Dendritic cell treated with granulocyte-macrophage colony-stimulating factor and Interleukin-4, amounts not matched to agents 40 ng/mL and 50 ng/mL, for 4 days (primary cell): ENCODE measurements at regions not wholly inside any gene's neighbourhood (a gene's known extent, or its start where the extent isn't known, plus 50 kb on each side); places are given as distances from the start of the nearest gene placed in this dataset.

Experiments used
- H3K27ac Mint-ChIP-seq: one replicate; pipeline ENCODE4 v1.8.0; 2022; ENCODE audit warnings: mild to moderate bottlenecking, mixed read lengths
- H3K27me3 Mint-ChIP-seq: one replicate; pipeline ENCODE4 v1.8.0; 2022; ENCODE audit warnings: mild to moderate bottlenecking, mixed read lengths
- H3K36me3 Mint-ChIP-seq: one replicate; pipeline ENCODE4 v1.8.0; 2022; ENCODE audit warnings: low read depth, mixed read lengths
- H3K4me1 Mint-ChIP-seq: one replicate; pipeline ENCODE4 v1.8.0; 2022; ENCODE audit warnings: low read depth, mixed read lengths
- H3K4me3 Mint-ChIP-seq: one replicate; pipeline ENCODE4 v1.8.0; 2022; ENCODE audit warnings: mild to moderate bottlenecking, moderate library complexity, mixed read lengths
- H3K9me3 Mint-ChIP-seq: one replicate; pipeline ENCODE4 v1.8.0; 2022; ENCODE audit warnings: mixed read lengths
- intact Hi-C: fragments of 100-400 bp; cut with micrococcal nuclease; formaldehyde crosslinking; loops from one replicate; pipeline ENCODE4 v1.15.0; 2022

GRCh38 chr6:74657931-74658330 lies 547.9 kb downstream of the COL12A1 start:
- no peaks in the 10 kb centered on the region for H3K27me3 Mint-ChIP-seq
- H3K4me1 Mint-ChIP-seq: no peaks in the 10 kb centered on the region
- no peak overlapping the region for H3K4me3 Mint-ChIP-seq
- no peaks in the 10 kb centered on the region for H3K36me3 Mint-ChIP-seq
- intact Hi-C loops: no loop called here
- no peak overlapping the region for H3K27ac Mint-ChIP-seq
- H3K9me3 Mint-ChIP-seq: peaks cover 13% of the 10 kb centered on the region

- H3K27ac Mint-ChIP-seq: no peak overlapping the region
- H3K27me3 Mint-ChIP-seq: no peaks in the 10 kb centered on the region
- no peaks in the 10 kb centered on the region for H3K4me1 Mint-ChIP-seq
- no peaks in the 10 kb centered on the region for H3K36me3 Mint-ChIP-seq
- intact Hi-C loops: no loop called here
- H3K4me3 Mint-ChIP-seq: no peak overlapping the region
- peaks cover 13% of the 10 kb centered on the region for H3K9me3 Mint-ChIP-seq
These were observed 548.8 kb downstream of the COL12A1 start for GRCh38 chr6:74657011-74657410.

GRCh38 chr6:74656453-74656852 lies 549.4 kb downstream of the COL12A1 start:
- H3K4me3 Mint-ChIP-seq: no peak overlapping the region
- H3K27me3 Mint-ChIP-seq: no peaks in the 10 kb centered on the region
- H3K27ac Mint-ChIP-seq: no peak overlapping the region
- intact Hi-C loops: no loop called here
- H3K36me3 Mint-ChIP-seq: no peaks in the 10 kb centered on the region
- peaks cover 12% of the 10 kb centered on the region for H3K9me3 Mint-ChIP-seq
- H3K4me1 Mint-ChIP-seq: no peaks in the 10 kb centered on the region

GRCh38 chr6:74654296-74654695 lies 551.6 kb downstream of the COL12A1 start:
- no peaks in the 10 kb centered on the region for H3K36me3 Mint-ChIP-seq
- intact Hi-C loops: no loop called here

GRCh38 chr6:74651948-74652842 lies 553.7 kb downstream of the COL12A1 start:
- intact Hi-C loops: no loop called here
- Mint-ChIP-seq H3K27ac (no peak overlapping the region), H3K9me3 (no peaks in the 10 kb centered on the region)

More at GRCh38 chr6:74654296-74654695, 551.6 kb downstream of the COL12A1 start:
- H3K4me3 Mint-ChIP-seq: no peak overlapping the region
- H3K9me3 Mint-ChIP-seq: no peaks in the 10 kb centered on the region
- H3K4me1 Mint-ChIP-seq: no peaks in the 10 kb centered on the region
- H3K27ac Mint-ChIP-seq: no peak overlapping the region
- no peaks in the 10 kb centered on the region for H3K27me3 Mint-ChIP-seq

GRCh38 chr6:74650668-74651067 lies 555.2 kb downstream of the COL12A1 start:
- no peak overlapping the region for H3K4me3 Mint-ChIP-seq
- intact Hi-C loops: no loop called here
- H3K9me3 Mint-ChIP-seq: no peaks in the 10 kb centered on the region

More at GRCh38 chr6:74651948-74652842, 553.7 kb downstream of the COL12A1 start:
- Mint-ChIP-seq H3K4me1 (no peaks in the 10 kb centered on the region), H3K4me3 (no peak overlapping the region), H3K27me3 (no peaks in the 10 kb centered on the region), H3K36me3 (no peaks in the 10 kb centered on the region)

GRCh38 chr6:74646461-74646860 lies 559.4 kb downstream of the COL12A1 start:
- Mint-ChIP-seq H3K4me3 (no peak overlapping the region), H3K36me3 (no peaks in the 10 kb centered on the region), H3K4me1 (no peaks in the 10 kb centered on the region), H3K27ac (no peak overlapping the region), H3K27me3 (no peaks in the 10 kb centered on the region), H3K9me3 (no peaks in the 10 kb centered on the region)
- intact Hi-C loops: no loop called here

More at GRCh38 chr6:74650668-74651067, 555.2 kb downstream of the COL12A1 start:
- no peaks in the 10 kb centered on the region for H3K4me1 Mint-ChIP-seq
- no peaks in the 10 kb centered on the region for H3K27me3 Mint-ChIP-seq
- no peaks in the 10 kb centered on the region for H3K36me3 Mint-ChIP-seq
- H3K27ac Mint-ChIP-seq: no peak overlapping the region

- intact Hi-C loops: no loop called here
- Mint-ChIP-seq H3K27me3 (no peaks in the 10 kb centered on the region), H3K4me3 (no peak overlapping the region), H3K36me3 (no peaks in the 10 kb centered on the region), H3K4me1 (no peaks in the 10 kb centered on the region), H3K27ac (no peak overlapping the region), H3K9me3 (no peaks in the 10 kb centered on the region)
These were observed 560.6 kb downstream of the COL12A1 start for GRCh38 chr6:74645108-74645849.

GRCh38 chr6:74642101-74642500 lies 563.8 kb downstream of the COL12A1 start:
- no peak overlapping the region for H3K4me3 Mint-ChIP-seq
- H3K4me1 Mint-ChIP-seq: no peaks in the 10 kb centered on the region
- no peak overlapping the region for H3K27ac Mint-ChIP-seq
- H3K36me3 Mint-ChIP-seq: no peaks in the 10 kb centered on the region
- H3K9me3 Mint-ChIP-seq: no peaks in the 10 kb centered on the region
- no peaks in the 10 kb centered on the region for H3K27me3 Mint-ChIP-seq
- intact Hi-C loops: no loop called here

- no peaks in the 10 kb centered on the region for H3K9me3 Mint-ChIP-seq
- no peaks in the 10 kb centered on the region for H3K4me1 Mint-ChIP-seq
- no peak overlapping the region for H3K27ac Mint-ChIP-seq
- H3K27me3 Mint-ChIP-seq: no peaks in the 10 kb centered on the region
- intact Hi-C loops: no loop called here
- no peak overlapping the region for H3K4me3 Mint-ChIP-seq
- H3K36me3 Mint-ChIP-seq: no peaks in the 10 kb centered on the region
These were observed 567.4 kb downstream of the COL12A1 start for GRCh38 chr6:74638412-74638811.

- Mint-ChIP-seq H3K27me3 (no peaks in the 10 kb centered on the region), H3K4me3 (no peak overlapping the region), H3K9me3 (peaks cover 22% of the 10 kb centered on the region), H3K4me1 (no peaks in the 10 kb centered on the region), H3K27ac (no peak overlapping the region), H3K36me3 (no peaks in the 10 kb centered on the region)
- intact Hi-C loops: no loop called here
These were observed 573.5 kb downstream of the COL12A1 start for GRCh38 chr6:74632196-74632875.

GRCh38 chr6:74631564-74631963 lies 574.3 kb downstream of the COL12A1 start:
- intact Hi-C loops: no loop called here
- Mint-ChIP-seq H3K9me3 (peaks cover 29% of the 10 kb centered on the region), H3K4me1 (no peaks in the 10 kb centered on the region), H3K27me3 (no peaks in the 10 kb centered on the region), H3K36me3 (no peaks in the 10 kb centered on the region), H3K27ac (no peak overlapping the region), H3K4me3 (no peak overlapping the region)

- Mint-ChIP-seq H3K27ac (no peak overlapping the region), H3K9me3 (peaks cover 56% of the 10 kb centered on the region), H3K4me3 (no peak overlapping the region), H3K27me3 (no peaks in the 10 kb centered on the region), H3K4me1 (no peaks in the 10 kb centered on the region), H3K36me3 (no peaks in the 10 kb centered on the region)
- intact Hi-C loops: no loop called here
These were observed 579.6 kb downstream of the COL12A1 start for GRCh38 chr6:74626288-74626687.

GRCh38 chr6:74623027-74623426 lies 582.8 kb downstream of the COL12A1 start:
- H3K4me1 Mint-ChIP-seq: no peaks in the 10 kb centered on the region
- intact Hi-C loops: no loop called here
- H3K4me3 Mint-ChIP-seq: no peak overlapping the region
- H3K36me3 Mint-ChIP-seq: no peaks in the 10 kb centered on the region
- H3K9me3 Mint-ChIP-seq: peaks cover 47% of the 10 kb centered on the region
- no peaks in the 10 kb centered on the region for H3K27me3 Mint-ChIP-seq
- H3K27ac Mint-ChIP-seq: no peak overlapping the region
